IMR-90 (cell line): ENCODE measurements at regions not wholly inside any gene's neighbourhood (a gene's known extent, or its start where the extent isn't known, plus 50 kb on each side); places are given as distances from the start of the nearest gene placed in this dataset.

Experiments used
- ATAC-seq: fragments of 200-7000 bp; cut with Tn5 transposase; 2 replicates; pipeline ENCODE4 v1.9.1; 2020; ENCODE audit warnings: low read depth, mild to moderate bottlenecking, moderate library complexity
- BruUV-seq: library from RNA; stranded (reverse); fragments of 400-500 nt; replicated peaks from 2 replicates; lab custom pipeline; 2021; lab: Mats Ljungman, UMichigan
- CTCF ChIA-PET: fragments of 300-600 bp; formaldehyde crosslinking; extraction: SDS; loops from one replicate; lab custom pipeline; 2021; ENCODE audit warnings: antibody characterized with exemption; lab: Yijun Ruan, JAX
- POLR2A ChIA-PET: fragments of 300-600 bp; sonication (Branson Sonifier 250); formaldehyde crosslinking; loops from one replicate; lab custom pipeline; 2022; ENCODE audit warnings: antibody characterized with exemption; ENCODE audit not compliant: unreplicated experiment; lab: Charles Lee
- DNase-seq: peaks from one replicate; pipeline ENCODE4 v3.0.0; 2013
- H2AFZ ChIP-seq: replicated peaks from 2 replicates; pipeline ENCODE3; 2013; ENCODE audit warnings: low read length, mild to moderate bottlenecking; ENCODE audit not compliant: poor library complexity
- H2AK5ac ChIP-seq: 2 replicates; pipeline ENCODE4 v1.6.1; 2013; ENCODE audit warnings: low read depth, low read length, inconsistent platforms
- H2AK9ac ChIP-seq: replicated peaks from 2 replicates; pipeline ENCODE3; 2013; ENCODE audit warnings: mild to moderate bottlenecking, low read depth, low read length, moderate library complexity; ENCODE audit not compliant: poor library complexity
- H2BK120ac ChIP-seq: 2 replicates; pipeline ENCODE4 v1.6.1; 2013; ENCODE audit warnings: low read depth, low read length, inconsistent platforms
- H2BK15ac ChIP-seq: 3 replicates; pipeline ENCODE4 v1.6.1; 2013; ENCODE audit warnings: low read depth, low read length, inconsistent platforms
- H2BK20ac ChIP-seq: 2 replicates; pipeline ENCODE4 v1.6.1; 2013; ENCODE audit warnings: low read depth, mild to moderate bottlenecking, inconsistent platforms, low read length, moderate library complexity
- H2BK5ac ChIP-seq: 2 replicates; pipeline ENCODE4 v1.6.1; 2013; ENCODE audit warnings: mild to moderate bottlenecking, low read depth, low read length, inconsistent platforms; ENCODE audit not compliant: poor library complexity, severe bottlenecking
- H3K14ac ChIP-seq: replicated peaks from 2 replicates; pipeline ENCODE4 v1.6.1; 2013; ENCODE audit warnings: low read depth, low read length, inconsistent platforms
- H3K18ac ChIP-seq: 2 replicates; pipeline ENCODE4 v1.6.1; 2013; ENCODE audit warnings: low read depth, low read length, control low read depth
- H3K23ac ChIP-seq: 2 replicates; pipeline ENCODE4 v1.6.1; 2013; ENCODE audit warnings: low read depth, low read length, inconsistent platforms
- H3K27ac ChIP-seq: 2 replicates; pipeline ENCODE4 v1.5.1; 2013; ENCODE audit warnings: mild to moderate bottlenecking, control low read depth, low read length; ENCODE audit not compliant: insufficient read depth
- H3K27me3 ChIP-seq: 2 replicates; pipeline ENCODE4 v1.6.1; 2013; ENCODE audit warnings: low read length; ENCODE audit not compliant: control insufficient read depth, insufficient read depth
- H3K36me3 ChIP-seq: 2 replicates; pipeline ENCODE4 v1.6.1; 2013; ENCODE audit warnings: low read length, mixed read lengths; ENCODE audit not compliant: control insufficient read depth, insufficient read depth
- H3K4ac ChIP-seq: 2 replicates; pipeline ENCODE4 v1.6.1; 2013; ENCODE audit warnings: low read depth, low read length, inconsistent platforms
- H3K4me1 ChIP-seq: 2 replicates; pipeline ENCODE4 v1.6.1; 2013; ENCODE audit warnings: low read length, mixed read lengths; ENCODE audit not compliant: control insufficient read depth, insufficient read depth
- H3K4me2 ChIP-seq: 2 replicates; pipeline ENCODE4 v1.6.1; 2013; ENCODE audit warnings: low read depth, mild to moderate bottlenecking, control low read depth, low read length, moderate library complexity
- H3K4me3 ChIP-seq: 2 replicates; pipeline ENCODE4 v1.5.1; 2013; ENCODE audit warnings: low read depth, mild to moderate bottlenecking, control low read depth, low read length, moderate library complexity; ENCODE audit not compliant: insufficient read depth
- H3K56ac ChIP-seq: 2 replicates; pipeline ENCODE4 v1.6.1; 2013; ENCODE audit warnings: low read length, inconsistent platforms; ENCODE audit not compliant: insufficient read depth; ENCODE audit errors: extremely low read depth
- H3K79me1 ChIP-seq, 2 experiments: 2 replicates each; pipeline ENCODE4 v1.6.1; 2013; ENCODE audit warnings: low read length in 2 of 2, inconsistent platforms in 1 of 2, low read depth in 1 of 2
- H3K9ac ChIP-seq: 2 replicates; pipeline ENCODE4 v1.6.1; 2013; ENCODE audit warnings: low read depth, low read length, control low read depth
- H3K9me1 ChIP-seq: 2 replicates; pipeline ENCODE4 v1.6.1; 2013; ENCODE audit warnings: low read length, inconsistent platforms; ENCODE audit not compliant: insufficient read depth
- H3K9me3 ChIP-seq: 2 replicates; pipeline ENCODE4 v1.6.1; 2013; ENCODE audit warnings: low read length; ENCODE audit not compliant: control insufficient read depth, insufficient read depth
- H4K20me1 ChIP-seq: 2 replicates; pipeline ENCODE4 v1.6.1; 2013; ENCODE audit warnings: low read length, inconsistent platforms; ENCODE audit not compliant: insufficient read depth
- H4K5ac ChIP-seq: 2 replicates; pipeline ENCODE4 v1.6.1; 2013; ENCODE audit warnings: mild to moderate bottlenecking, low read depth, low read length, control low read depth
- H4K8ac ChIP-seq, 2 experiments: 2 replicates each; pipeline ENCODE4 v1.6.1; 2013; ENCODE audit warnings: low read depth in 2 of 2, low read length in 2 of 2, control low read depth in 1 of 2, inconsistent platforms in 1 of 2
- H4K91ac ChIP-seq: 2 replicates; pipeline ENCODE4 v1.6.1; 2013; ENCODE audit warnings: low read depth, low read length, inconsistent platforms; ENCODE audit not compliant: insufficient read depth
- CEBPB ChIP-seq: IDR thresholded peaks from 2 replicates; pipeline ENCODE4 v1.6.1; 2012; ENCODE audit warnings: low read depth, low read length, improper control_type of control experiment
- CHD1 ChIP-seq: IDR thresholded peaks from 2 replicates; pipeline ENCODE4 v1.6.1; 2012; ENCODE audit warnings: low read depth, low read length, improper control_type of control experiment
- CTCF ChIP-seq: conservative IDR thresholded peaks from 2 replicates; pipeline ENCODE4 v1.5.1; 2012; ENCODE audit warnings: mild to moderate bottlenecking, low read depth, low read length, improper control_type of control experiment
- ELK1 ChIP-seq: fragments of 150-350 bp; IDR thresholded peaks from 2 replicates; pipeline ENCODE4 v1.6.1; 2016; ENCODE audit warnings: low read depth, mild to moderate bottlenecking, low read length, moderate library complexity, borderline replicate concordance
- MAFK ChIP-seq: IDR thresholded peaks from 2 replicates; pipeline ENCODE4 v1.6.1; 2012; ENCODE audit warnings: low read depth, low read length, improper control_type of control experiment
- MAZ ChIP-seq: IDR thresholded peaks from 2 replicates; pipeline ENCODE4 v1.6.1; 2012; ENCODE audit warnings: low read depth, mild to moderate bottlenecking, low read length, improper control_type of control experiment, moderate library complexity, borderline replicate concordance
- MXI1 ChIP-seq: IDR thresholded peaks from 2 replicates; pipeline ENCODE4 v1.6.1; 2012; ENCODE audit warnings: low read depth, mild to moderate bottlenecking, low read length, moderate library complexity, borderline replicate concordance
- NFE2L2 ChIP-seq: fragments of 150-350 bp; IDR thresholded peaks from 2 replicates; pipeline ENCODE4 v1.6.1; 2016; ENCODE audit warnings: low read depth, mild to moderate bottlenecking, low read length
- POLR2A ChIP-seq: IDR thresholded peaks from 2 replicates; pipeline ENCODE4 v1.6.1; 2012; ENCODE audit warnings: mild to moderate bottlenecking, low read depth, low read length
- RCOR1 ChIP-seq: IDR thresholded peaks from 2 replicates; pipeline ENCODE4 v1.6.1; 2012; ENCODE audit warnings: mild to moderate bottlenecking, low read length, improper control_type of control experiment; ENCODE audit not compliant: insufficient replicate concordance
- USF2 ChIP-seq: fragments of 150-350 bp; IDR thresholded peaks from 2 replicates; pipeline ENCODE4 v1.6.1; 2017; ENCODE audit warnings: mild to moderate bottlenecking, antibody characterized with exemption, low read length, low read depth
- WGBS, 2 experiments: methylation state at CpG; one replicate each; pipeline versions ENCODE4 v1.1.5 to v1.1.7; 2013; ENCODE audit warnings: missing lambda C conversion rate in 2 of 2; ENCODE audit not compliant: insufficient read length in 1 of 2; ENCODE audit errors: extremely low coverage in 2 of 2; 5-methylcytosine and 5-hydroxymethylcytosine counted together
- dilution Hi-C: fragments of 300-500 bp; cut with HindIII; formaldehyde crosslinking; loops from one replicate; pipeline ENCODE4 v1.14.3; 2018; ENCODE audit warnings: low sequenced_read_pairs; ENCODE audit not compliant: unreplicated experiment
- in situ Hi-C: fragments of 300-500 bp; cut with MboI; formaldehyde crosslinking; loops from 3 replicates; pipeline ENCODE4 v1.14.3; 2019; ENCODE audit warnings: low sequenced_read_pairs, inconsistent platforms, mixed read lengths
- intact Hi-C: fragments of 100-400 bp; cut with micrococcal nuclease; formaldehyde crosslinking; loops from 2 replicates; pipeline ENCODE4 v1.10.0; 2022

- Histone ChIP-seq H3K4me3 (no peak overlapping the region), H3K4ac (no peak overlapping the region), H2AK5ac (no peak overlapping the region), H4K8ac (no peak overlapping the region), H2BK20ac (no peak overlapping the region), H2BK120ac (no peak overlapping the region), H3K9me3 (peaks cover 30% of the 10 kb centered on the region), H3K36me3 (no peaks in the 10 kb centered on the region), H3K79me1 (no peaks in the 10 kb centered on the region), H4K91ac (no peak overlapping the region), H3K14ac (no peak overlapping the region), H3K56ac (no peak overlapping the region), H2AFZ (no peak overlapping the region), H3K27me3 (no peaks in the 10 kb centered on the region), H2BK15ac (no peak overlapping the region), H2BK5ac (no peak overlapping the region), H3K4me2 (no peak overlapping the region), H3K27ac (no peak overlapping the region), H3K4me1 (no peaks in the 10 kb centered on the region), H3K9ac (no peak overlapping the region), H4K5ac (no peak overlapping the region), H2AK9ac (no peak overlapping the region), H3K23ac (no peak overlapping the region), H4K20me1 (no peaks in the 10 kb centered on the region), H3K9me1 (no peaks in the 10 kb centered on the region), H3K18ac (no peak overlapping the region)
- intact Hi-C loops: no loop called here
- BruUV-seq: no TSS peak
- DNase-seq (no peak), ATAC-seq (no peak)
- WGBS, 2 experiments: 23% methylated on average over 5 of the region's 11 CpGs; no CpG with 5 or more reads in 1 of the 2 experiments
- in situ Hi-C loops: no loop called here
- POLR2A ChIA-PET: no interaction called here
- dilution Hi-C loops: no loop called here
- CTCF ChIA-PET: no interaction called here
- TF ChIP-seq MAZ (no peak), MXI1 (no peak), CEBPB (no peak), USF2 (no peak), RCOR1 (no peak), POLR2A (no peak), NFE2L2 (no peak), CHD1 (no peak), CTCF (no peak), MAFK (no peak), ELK1 (no peak)
Observed at GRCh38 chr5:2193542-2194235, 311.0 kb upstream of the IRX4 start.
